ENCODE measurements at regions not wholly inside any gene's neighbourhood (a gene's known extent, or its start where the extent isn't known, plus 50 kb on each side); places are given as distances from the start of the nearest gene placed in this dataset.

GRCh38 chr2:395886-396285 lies 108.0 kb upstream of the ALKAL2 start:
- intact Hi-C loops (cut with micrococcal nuclease; ENCODE audit: unreplicated experiment) = no loop called here
- ATAC-seq (no peak; the same call in 1 of the 3 replicates), DNase-seq (ENCODE audit: low spot score) (no peak), FAIRE-seq (no peak)
- peaks cover 3 to 54% of the 10 kb centered on the region in 2 experiments; a peak in 4 of 5 replicates for H3K27me3 ChIP-seq (ENCODE audit: control insufficient read depth in 1 of 2, insufficient read depth in 2 of 2, low read length in 2 of 2)
- no peak overlapping the region for H3K4me2 ChIP-seq (ENCODE audit: low read depth, low read length)
- POLR2A ChIA-PET = no interaction called here
- no peak overlapping the region for H3K9ac ChIP-seq (ENCODE audit: insufficient read depth, low read depth, low read length)
- no peak overlapping the region for H3K27ac ChIP-seq (ENCODE audit: extremely low read length, insufficient read depth, low read length)
- BruUV-seq (replicated peaks) = no TSS peak
- no peak for TF ChIP-seq ZBTB4 (CRISPR knock-in tag; IDR thresholded peaks at IDR 0.05; ENCODE audit: borderline replicate concordance)
- TF ChIP-seq, protein P1, sequence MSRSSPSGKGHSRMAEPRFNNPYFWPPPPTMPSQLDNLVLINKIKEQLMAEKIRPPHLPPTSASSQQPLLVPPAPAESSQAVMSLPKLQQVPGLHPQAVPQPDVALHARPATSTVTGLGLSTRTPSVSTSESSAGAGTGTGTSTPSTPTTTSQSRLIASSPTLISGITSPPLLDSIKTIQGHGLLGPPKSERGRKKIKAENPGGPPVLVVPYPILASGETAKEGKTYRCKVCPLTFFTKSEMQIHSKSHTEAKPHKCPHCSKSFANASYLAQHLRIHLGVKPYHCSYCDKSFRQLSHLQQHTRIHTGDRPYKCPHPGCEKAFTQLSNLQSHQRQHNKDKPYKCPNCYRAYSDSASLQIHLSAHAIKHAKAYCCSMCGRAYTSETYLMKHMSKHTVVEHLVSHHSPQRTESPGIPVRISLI (CRISPR knock-in tag; IDR thresholded peaks at IDR 0.05; ENCODE audit: borderline replicate concordance) = no peak
- no peak for TF ChIP-seq KDM5B (CRISPR knock-in tag; IDR thresholded peaks at IDR 0.05; ENCODE audit: borderline replicate concordance)
- TF ChIP-seq, protein P2, sequence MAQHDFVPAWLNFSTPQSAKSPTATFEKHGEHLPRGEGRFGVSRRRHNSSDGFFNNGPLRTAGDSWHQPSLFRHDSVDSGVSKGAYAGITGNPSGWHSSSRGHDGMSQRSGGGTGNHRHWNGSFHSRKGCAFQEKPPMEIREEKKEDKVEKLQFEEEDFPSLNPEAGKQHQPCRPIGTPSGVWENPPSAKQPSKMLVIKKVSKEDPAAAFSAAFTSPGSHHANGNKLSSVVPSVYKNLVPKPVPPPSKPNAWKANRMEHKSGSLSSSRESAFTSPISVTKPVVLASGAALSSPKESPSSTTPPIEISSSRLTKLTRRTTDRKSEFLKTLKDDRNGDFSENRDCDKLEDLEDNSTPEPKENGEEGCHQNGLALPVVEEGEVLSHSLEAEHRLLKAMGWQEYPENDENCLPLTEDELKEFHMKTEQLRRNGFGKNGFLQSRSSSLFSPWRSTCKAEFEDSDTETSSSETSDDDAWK (CRISPR knock-in tag; IDR thresholded peaks at IDR 0.05) = no peak
- TF ChIP-seq ZNF10 (CRISPR knock-in tag; IDR thresholded peaks at IDR 0.05; ENCODE audit: borderline replicate concordance, low read depth) = no peak
- no peak for TF ChIP-seq ZNF232 (CRISPR knock-in tag; IDR thresholded peaks at IDR 0.05; ENCODE audit: borderline replicate concordance)
- TF ChIP-seq ZMYM3 (CRISPR knock-in tag; IDR thresholded peaks at IDR 0.05) = no peak
- TF ChIP-seq, protein P3, sequence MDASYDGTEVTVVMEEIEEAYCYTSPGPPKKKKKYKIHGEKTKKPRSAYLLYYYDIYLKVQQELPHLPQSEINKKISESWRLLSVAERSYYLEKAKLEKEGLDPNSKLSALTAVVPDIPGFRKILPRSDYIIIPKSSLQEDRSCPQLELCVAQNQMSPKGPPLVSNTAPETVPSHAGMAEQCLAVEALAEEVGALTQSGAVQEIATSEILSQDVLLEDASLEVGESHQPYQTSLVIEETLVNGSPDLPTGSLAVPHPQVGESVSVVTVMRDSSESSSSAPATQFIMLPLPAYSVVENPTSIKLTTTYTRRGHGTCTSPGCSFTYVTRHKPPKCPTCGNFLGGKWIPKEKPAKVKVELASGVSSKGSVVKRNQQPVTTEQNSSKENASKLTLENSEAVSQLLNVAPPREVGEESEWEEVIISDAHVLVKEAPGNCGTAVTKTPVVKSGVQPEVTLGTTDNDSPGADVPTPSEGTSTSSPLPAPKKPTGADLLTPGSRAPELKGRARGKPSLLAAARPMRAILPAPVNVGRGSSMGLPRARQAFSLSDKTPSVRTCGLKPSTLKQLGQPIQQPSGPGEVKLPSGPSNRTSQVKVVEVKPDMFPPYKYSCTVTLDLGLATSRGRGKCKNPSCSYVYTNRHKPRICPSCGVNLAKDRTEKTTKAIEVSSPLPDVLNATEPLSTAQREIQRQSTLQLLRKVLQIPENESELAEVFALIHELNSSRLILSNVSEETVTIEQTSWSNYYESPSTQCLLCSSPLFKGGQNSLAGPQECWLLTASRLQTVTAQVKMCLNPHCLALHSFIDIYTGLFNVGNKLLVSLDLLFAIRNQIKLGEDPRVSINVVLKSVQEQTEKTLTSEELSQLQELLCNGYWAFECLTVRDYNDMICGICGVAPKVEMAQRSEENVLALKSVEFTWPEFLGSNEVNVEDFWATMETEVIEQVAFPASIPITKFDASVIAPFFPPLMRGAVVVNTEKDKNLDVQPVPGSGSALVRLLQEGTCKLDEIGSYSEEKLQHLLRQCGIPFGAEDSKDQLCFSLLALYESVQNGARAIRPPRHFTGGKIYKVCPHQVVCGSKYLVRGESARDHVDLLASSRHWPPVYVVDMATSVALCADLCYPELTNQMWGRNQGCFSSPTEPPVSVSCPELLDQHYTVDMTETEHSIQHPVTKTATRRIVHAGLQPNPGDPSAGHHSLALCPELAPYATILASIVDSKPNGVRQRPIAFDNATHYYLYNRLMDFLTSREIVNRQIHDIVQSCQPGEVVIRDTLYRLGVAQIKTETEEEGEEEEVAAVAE (CRISPR knock-in tag; IDR thresholded peaks at IDR 0.05; ENCODE audit: borderline replicate concordance) = no peak
- TF ChIP-seq KDM6A (CRISPR knock-in tag; IDR thresholded peaks at IDR 0.05; ENCODE audit: low read depth) = no peak
- H3K9me3 ChIP-seq (ENCODE audit: low read length) = no peaks in the 10 kb centered on the region
- no peaks in the 10 kb centered on the region for H4K20me1 ChIP-seq (ENCODE audit: insufficient read depth, low read length)
- in situ Hi-C loops (cut with HindIII; ENCODE audit: extremely low pct_ligation_motif_present, low pct_unique_long_range_greater_than_20kb) = no loop called here
- no peak overlapping the region for H2AFZ ChIP-seq (ENCODE audit: low read length)
- WGBS (ENCODE audit: low lambda C conversion rate) = 23% methylated on average over 9 of the region's 12 CpGs
- no peaks in the 10 kb centered on the region for H3K36me3 ChIP-seq (replicated peaks in 1 of 2; ENCODE audit: control insufficient read depth in 1 of 2, insufficient read depth in 2 of 2, low read length in 2 of 2)
- H3K4me1 ChIP-seq (ENCODE audit: insufficient read depth, low read length) = no peaks in the 10 kb centered on the region
- CTCF ChIA-PET (ENCODE audit: low intra/inter-chr PET ratio, low total read pairs) = no interaction called here
- H3K79me2 ChIP-seq (ENCODE audit: insufficient read depth, low read length) = no peaks in the 10 kb centered on the region
- H3K4me3 ChIP-seq (replicated peaks in 1 of 3; ENCODE audit: insufficient read depth in 1 of 3, low read depth in 2 of 3, low read length in 3 of 3) = no peak overlapping the region

Data from HepG2 (cell line).